DMS153 treated with DMSO at 0.1 percent for 48 hours (cell line): ENCODE measurements at regions not wholly inside any gene's neighbourhood (a gene's known extent, or its start where the extent isn't known, plus 50 kb on each side); places are given as distances from the start of the nearest gene placed in this dataset.

ENCODE experiments used
- DNase-seq: peaks from one replicate; lab custom pipeline; 2025; ENCODE audit not compliant: unreplicated experiment; lab: John Stamatoyannopoulos, UW

DNA sequence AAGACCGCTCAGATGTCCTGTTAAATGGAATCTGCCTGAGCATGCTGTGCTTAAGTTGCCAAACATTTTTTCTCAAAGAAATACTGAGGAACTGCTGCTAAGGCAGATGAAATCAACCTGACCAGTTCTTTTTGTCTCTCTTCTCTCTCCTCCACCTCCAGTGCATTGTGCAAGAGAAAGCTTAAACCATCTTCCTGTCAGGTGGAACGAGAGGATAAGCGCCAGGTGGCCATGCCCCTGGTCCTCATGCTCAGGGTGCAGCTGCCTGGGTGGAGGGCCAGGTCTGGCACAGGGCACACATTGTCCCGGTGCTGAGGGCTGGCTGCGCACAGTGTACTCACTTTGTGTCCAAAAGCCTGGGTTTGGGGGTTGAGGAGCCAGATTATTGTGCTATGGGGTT, 176.2 kb upstream of the TP63 start:
- DNase-seq: no peak

DNA sequence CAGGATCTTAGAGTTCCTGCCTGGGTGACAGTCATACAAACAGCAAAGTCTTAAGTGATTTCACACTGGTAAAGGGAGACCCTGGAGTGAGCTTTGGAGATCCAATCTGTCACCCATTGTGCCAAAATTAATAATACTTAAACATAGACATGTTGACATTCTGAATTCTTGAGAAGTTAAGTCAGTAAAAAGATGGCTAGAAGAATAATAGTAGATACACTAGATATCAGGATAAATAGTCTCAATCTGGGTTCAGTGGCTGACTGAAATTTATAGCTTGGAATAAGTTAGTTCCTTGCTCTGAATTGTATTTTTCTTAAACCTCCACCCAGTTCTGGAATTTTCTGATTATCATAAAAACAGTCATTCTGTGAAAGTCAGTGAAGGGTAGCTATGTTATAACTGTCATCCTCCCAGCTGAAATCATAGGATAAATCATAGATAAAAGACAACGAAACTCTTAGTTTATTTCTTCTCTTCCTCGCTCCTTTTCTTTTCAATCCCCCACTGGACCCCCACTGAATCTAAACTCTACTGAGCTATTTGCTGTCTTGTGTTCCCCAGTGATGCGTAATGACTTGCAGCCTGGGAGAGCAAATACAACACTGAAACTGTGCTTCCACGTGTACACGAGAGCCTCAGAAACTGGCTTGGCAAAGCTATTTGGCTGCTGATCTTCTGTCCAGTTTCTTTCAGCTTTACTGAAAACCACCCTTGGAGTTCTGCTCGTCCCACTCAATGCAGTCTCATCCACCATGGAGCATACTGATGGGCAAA, 175.4 kb upstream of the TP63 start:
- DNase-seq: no peak

DNA sequence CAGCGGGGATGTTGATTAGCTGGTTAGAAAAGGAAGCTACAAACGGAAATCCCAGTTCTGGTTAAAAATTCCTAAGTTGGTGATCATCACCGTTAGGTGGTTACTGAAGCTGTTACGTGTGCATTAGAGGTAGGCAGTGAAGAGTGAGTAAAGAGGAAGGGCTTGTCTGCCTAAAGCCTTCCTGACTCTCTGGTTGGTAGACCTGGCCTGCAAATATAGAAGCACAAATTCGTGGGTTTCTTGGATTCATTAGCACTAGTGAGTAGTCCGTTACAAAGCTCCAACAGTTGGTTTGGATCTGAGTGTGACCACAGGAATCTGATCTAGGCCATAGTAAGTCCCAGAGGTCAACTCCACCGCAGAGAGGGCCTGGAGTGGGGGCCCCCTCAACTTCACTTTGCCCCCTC, 174.0 kb upstream of the TP63 start:
- DNase-seq: no peak

DNA sequence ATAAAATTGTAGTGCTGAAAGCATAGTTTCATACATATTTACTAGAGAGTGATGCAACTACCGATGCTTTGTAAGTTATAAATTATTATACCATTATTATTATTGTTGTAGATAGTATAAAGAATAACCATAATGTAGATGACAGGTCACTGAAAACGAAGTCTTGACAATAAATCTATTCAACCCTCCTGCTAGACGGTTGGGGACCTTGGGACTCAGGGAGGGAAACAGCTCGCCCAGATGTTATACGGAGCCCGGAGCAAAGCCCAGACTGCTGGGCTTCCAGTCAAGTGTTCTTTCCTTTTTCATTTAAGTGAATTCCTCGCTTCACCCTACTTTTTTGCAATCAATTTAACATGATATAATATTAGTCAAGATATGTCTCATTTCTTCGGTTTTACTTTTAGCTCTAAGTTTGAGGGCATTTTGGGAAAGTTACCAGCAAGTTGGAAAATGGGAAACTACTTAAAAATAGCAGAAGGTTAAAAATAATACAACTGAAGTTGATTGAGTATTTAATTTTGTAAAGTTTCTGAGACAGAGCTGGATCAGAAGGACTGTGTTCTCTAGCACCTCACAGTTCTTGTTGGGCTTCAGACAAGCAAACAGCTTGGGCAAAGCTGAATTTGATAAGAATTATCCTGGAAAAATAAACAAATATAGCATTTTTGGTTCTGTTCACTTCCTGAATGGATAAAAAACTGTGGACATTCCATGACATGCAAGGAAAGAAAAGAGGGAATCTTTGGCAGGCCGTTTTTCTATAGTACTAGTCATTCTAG, 173.4 kb upstream of the TP63 start:
- DNase-seq: no peak

DNA sequence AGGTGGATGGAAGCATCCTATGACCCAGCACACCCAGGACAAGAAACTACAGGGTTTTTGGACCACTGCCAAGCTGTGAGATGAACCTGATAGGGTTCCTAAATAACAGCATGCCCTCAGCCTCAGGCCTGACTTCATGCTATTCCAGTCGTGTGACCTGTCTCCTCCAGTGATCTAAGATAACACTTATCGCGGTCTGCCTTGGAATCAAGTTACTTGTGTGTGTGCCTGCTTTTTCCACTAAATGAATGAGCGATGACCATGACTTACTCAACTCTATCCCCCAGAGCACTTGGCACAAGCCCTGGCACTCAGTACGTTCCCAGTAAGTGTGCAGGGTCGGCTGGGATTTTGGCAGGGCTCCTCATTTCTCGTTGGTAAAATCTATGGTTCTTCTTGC, 172.7 kb upstream of the TP63 start:
- no peak for DNase-seq

DNA sequence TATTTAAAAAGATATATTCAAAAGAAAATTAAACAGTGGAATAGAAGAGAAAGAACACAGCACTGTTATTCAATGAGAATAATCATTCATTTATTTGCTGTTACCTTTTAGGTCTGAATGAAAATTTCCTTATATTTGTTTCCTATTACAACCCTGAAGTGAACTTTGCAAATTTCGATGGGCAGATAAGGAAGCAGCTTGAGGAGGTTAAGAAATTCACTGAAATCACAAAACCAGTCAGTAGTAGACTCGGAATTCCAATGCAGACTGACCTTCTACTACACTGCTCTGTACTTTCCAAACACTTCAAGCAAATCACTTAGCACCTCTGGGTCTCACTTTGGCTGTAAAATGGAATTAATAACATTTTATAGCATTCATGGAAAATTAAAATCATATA, 172.0 kb upstream of the TP63 start:
- no peak for DNase-seq

DNA sequence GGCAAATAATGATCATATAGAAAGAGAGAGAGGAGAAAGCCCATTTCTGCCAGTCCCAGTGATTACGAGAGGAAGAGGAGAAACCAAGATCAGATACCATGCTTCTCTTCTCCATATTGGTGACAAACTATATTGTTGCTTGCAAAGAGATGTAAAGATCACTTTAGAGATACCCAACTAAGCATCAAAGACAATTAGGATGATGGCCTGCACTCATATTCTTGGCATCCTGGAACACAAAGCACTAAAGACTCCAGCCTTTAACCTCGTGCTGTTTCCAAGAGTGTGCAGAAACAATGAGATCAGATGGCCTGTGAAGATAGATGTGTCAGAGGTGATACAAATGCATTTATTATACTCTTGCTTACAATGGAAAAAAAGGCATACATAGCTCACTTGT, 170.7 kb upstream of the TP63 start:
- DNase-seq: no peak

DNA sequence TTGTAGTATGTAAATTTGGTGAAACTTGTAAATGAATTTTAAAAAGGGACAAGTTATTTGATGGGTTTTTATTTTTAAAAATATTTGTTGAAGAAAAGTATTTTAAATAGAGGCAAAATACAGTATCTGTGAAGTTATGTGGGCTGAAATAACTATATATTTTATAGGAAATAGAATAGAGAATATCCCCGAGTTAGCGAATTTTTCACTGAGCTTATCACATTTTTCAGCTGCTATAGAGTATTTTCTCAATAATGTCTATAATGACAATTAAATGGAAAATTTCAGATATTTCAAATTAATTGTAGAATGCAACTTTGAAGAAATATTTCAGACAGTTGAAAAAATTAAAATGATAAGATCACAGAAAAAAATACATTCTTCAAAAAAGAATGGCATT, 166.4 kb upstream of the TP63 start:
- no peak for DNase-seq

DNA sequence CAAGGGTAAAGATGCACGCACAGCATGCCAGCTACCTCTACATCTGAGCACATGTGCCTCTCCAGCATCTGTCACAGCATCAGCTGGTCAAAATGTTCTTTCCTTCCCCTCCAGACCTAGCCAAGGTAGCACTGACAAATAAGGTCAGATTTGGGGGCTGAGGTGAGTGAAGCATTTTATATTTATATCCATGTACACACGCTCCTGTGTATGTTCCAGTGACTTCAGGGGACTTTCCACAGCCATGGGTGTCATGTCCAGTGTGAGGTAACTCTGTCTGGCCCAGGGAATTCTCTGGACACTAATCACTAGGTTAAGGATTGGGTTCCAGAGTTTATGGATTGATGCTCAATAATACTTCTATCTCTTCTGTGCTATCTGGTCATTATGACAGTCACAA, 165.2 kb upstream of the TP63 start:
- DNase-seq: no peak

DNA sequence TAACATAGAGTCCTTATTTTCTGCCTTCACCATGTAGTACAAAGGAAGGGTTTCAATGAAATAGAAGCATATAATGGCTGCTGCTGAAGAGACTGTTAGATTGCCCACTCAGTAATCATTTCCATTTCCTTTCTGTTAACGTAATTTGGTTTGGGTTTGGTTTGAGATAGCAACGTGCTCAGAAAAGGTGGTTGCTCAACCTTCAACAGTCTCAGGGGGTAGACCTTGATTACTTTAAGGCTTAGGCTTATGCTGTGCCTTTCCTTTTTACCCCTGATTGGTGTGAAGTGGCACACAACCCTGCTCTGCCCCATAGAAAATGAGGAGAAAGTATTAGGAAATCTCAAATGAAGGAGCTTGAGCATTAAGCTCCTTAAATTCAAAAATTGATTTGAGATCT, 163.7 kb upstream of the TP63 start:
- DNase-seq: no peak

DNA sequence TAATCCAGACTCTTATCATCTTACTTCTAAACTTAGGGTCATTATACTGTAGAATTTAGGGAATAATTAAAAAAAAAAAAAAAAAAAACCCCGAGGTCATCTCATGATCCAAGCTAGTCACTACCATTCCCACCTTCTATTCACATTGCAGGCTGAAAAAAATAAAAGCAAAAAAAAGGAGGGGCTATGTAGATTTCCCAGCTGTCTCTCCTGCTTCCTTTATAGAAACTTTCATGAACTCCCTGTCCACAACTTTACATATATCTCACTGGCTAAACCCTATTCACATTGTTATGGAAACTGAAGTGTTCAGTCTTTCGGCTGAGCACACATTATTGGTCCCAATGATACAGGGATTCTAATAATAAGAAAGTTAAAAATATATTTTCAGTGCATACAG, 156.2 kb upstream of the TP63 start:
- DNase-seq: no peak

DNA sequence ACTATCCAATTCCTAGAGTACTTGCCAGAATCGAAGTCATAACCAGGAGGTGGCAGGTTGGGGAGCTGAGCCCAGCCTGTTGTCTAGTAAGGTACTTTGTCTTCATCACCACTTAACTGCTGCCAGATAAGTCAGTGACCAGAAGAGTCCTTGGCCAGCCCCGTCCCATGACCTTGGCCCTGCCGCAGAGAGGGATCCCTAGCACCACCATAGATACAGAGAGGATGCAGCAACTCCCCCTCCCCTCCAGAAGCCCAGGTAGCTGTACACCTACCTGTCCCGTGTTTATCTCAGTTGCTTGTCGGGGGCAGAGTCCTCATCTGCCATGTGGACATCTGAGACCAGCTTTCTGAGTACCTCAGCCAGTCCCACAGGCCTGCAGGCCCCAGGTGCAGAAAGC, 153.6 kb upstream of the TP63 start:
- no peak for DNase-seq

DNA sequence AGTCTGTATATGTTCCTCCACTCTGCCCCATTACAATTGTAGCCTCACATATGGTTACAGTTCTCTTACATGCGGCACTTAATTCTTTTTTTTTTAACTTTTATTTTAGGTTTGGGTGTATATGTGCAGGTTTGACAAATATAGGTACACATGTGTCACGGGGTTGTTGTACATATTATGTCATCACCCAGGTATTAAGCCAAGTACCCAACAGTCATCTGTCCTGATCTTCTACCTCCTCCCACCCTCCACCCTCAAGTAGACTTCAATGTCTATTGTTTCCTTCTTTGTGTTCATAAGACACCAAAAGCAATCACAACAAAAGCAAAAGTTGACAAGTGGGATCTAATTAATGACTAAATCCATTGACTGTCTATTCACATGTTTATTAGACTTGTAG, 144.6 kb upstream of the TP63 start:
- no peak for DNase-seq

DNA sequence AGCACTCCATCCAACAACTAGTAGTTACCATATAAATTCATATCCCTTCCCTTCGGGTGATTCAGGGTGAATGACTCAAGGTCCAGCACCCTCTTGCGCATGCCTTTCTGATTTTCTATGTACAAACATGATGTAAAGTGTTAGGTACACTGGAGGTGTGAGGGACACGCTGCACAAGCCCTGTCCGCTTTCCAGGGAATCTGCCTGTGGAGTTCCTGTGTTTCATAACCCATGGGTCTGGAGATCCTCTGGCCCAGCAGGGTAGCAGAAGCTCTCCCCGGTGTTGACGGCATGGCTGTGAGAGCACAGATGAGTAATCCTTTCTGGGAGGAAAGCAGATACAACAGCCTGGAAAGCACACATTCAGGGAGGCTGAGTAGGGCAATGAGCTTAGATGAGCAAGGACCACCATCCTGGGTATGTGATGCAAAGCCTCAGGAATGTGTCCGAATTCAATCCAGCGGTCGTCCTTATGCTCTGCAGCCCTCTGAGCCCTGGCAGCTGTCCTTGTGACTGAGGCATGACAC, 142.9 kb upstream of the TP63 start:
- DNase-seq: no peak

DNA sequence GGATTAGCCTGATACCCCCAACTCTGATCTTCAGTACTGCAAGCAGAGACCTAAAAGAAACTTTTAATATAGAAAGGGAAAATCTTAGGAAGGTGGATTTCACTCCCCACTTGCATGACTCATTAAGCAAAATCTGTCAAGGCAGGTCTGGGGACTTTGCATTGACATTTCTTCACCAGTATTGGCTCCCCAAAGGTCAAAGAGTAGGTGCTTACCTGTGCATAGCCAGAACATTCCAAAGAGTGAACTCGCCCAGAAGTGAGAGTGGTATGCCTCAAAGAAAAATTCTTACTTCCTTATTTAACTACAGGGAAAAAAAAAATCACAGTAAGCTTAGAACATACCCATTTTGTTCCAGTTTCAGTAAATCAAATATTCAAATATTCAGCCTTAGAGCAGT, 140.9 kb upstream of the TP63 start:
- DNase-seq: no peak

DNA sequence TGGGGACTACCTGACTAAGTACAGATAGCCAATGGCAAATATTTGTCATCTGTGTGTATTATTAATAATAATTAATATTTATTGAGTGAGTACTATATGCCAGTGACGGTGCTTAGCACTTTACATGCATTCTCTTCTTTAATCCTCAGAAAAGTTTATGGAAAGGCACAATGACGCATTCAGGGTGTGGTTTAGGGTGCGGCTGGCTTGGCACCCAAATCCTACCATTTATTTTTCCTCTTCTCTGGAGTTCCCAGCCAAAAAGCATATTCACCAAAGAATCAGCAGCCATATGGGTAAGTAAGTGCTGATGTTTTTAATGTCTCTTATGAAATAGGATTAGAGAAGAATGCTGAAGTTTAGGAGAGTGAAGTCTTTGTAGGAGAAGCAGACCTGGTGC, 140.4 kb upstream of the TP63 start:
- no peak for DNase-seq

DNA sequence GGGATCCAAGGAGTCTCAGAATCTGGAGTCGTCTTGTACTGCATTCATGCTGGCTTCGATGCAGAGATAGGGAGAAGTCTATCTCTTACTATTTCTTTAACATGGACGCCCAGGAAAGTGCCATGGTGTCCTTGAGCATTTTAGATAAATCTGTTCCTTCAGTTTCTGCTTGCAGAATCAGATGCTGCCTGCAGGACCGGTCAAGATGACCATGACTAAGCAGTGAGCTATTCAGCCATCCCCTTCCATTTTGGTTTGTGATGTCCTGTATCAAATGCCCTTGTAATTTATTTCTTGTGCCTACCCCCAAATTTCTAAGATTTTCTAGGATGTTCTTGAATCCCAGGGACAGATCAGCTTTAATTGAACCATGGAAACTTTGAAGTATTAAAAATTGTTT, 139.4 kb upstream of the TP63 start:
- no peak for DNase-seq

DNA sequence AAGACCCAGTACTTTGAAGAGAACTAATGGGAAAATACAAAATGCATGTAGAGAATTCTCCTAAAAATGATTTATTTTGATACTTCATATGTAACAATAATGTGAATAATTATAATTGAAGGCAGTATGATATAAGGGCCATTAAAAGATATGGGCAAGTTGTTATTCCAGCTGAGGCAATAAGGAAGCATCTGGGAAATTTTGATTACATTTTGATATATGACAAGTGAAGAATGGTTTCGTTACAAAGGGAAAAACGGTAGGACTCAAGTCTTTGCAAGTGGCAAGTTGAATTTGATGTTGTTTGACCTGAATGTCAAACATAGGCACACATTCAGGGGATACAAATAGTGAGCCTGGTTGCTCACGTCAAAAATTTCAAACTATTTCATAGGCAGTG, 137.9 kb upstream of the TP63 start:
- DNase-seq: no peak

DNA sequence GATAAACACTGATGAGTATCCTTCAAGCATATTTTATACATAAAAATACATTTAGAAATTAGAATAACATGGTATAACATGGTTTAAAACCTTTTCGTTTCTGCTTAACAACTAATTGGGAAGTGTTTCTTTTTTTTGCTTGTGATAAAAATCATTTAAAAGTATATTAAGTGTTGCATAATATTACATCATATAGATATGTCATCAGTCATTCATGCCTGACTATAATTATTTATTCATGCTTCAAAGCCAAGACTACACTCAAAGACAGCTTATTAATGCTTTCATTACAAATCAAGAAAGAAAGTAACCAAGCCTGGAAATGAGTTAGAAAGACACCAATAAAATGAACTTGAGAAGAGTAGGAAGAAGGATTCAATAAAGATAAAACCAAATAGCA, 136.6 kb upstream of the TP63 start:
- no peak for DNase-seq

DNA sequence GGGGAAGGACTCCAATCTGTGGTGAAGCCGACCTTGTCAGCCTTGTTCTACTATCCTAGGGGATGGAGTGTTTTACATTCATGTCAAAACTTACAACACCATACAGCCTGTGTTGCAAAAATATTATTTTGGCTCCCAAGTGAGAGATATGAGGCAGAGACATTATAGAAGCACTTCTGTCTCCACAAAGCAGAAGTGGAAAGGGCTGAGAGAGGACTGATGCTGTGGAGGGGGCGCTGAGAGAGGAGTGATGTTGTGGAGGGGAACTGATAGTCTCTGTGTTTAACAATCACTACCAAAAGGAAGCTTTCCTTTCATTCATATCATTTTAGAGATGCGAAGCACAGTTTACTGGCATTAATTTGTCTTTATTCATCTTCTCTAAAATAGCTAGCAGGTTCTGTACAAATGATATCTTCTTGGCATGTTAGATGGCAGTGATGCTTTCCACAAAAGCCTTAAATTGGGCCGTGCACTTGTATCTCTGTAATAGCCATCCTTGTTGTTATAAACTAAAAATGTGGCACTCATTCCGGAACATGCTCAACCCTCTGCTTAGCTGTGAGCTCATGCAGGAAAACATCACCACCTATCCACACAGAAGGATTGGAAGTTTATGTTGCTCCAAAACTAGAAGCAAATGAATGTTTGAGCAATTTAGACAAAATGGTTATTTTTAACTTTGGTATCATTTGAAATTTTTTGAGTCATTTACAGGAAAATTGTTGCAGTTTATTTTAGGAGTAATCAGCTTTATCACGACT, 134.6 kb upstream of the TP63 start:
- no peak for DNase-seq

DNA sequence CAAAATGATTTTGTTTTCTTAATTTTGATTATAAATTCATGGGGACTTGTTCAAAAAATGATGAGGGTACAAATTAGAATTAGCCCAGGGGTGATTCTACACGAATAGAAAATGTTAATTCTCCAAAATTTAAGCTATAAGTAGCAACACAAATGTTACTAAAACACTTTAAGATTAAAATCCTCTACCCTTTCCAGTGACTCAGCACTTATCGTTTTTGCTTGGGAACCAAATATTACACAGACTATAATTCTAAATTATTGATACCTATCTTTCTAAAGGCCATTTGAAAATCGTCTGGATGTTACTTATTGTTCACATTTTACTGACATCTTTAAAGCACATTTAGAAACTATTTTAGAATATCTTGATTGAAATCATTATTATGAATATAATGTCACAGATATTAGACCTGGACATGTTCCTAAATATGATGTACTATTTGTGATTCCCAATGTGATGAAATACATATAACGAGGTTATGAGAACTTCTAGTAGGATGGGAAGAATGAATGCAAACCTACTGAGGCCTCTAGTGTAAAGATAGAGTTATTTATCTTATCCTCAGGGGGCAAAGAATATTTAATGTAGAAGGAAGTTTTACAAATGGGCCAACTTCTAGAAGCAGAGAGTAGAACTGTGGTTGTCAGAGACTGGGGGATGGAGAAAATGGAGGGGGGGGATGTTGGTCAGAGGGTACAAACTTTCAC, 132.0 kb upstream of the TP63 start:
- DNase-seq: no peak
